HepG2 (cell line): ENCODE measurements at regions not wholly inside any gene's neighbourhood (a gene's known extent, or its start where the extent isn't known, plus 50 kb on each side); places are given as distances from the start of the nearest gene placed in this dataset.

Experiments
- ATAC-seq: fragments of 200-7000 bp; cut with Tn5 transposase; 3 replicates; pipeline ENCODE4 v1.9.1; 2020; ENCODE audit warnings: mild to moderate bottlenecking, moderate library complexity
- BruUV-seq: library from RNA; stranded (reverse); fragments of 400-500 nt; replicated peaks from 2 replicates; lab custom pipeline; 2021; lab: Mats Ljungman, UMichigan
- CTCF ChIA-PET: fragments of 300-600 bp; formaldehyde crosslinking; extraction: SDS; loops from one replicate; lab custom pipeline; 2021; ENCODE audit warnings: low total read pairs, inconsistent platforms, low intra/inter-chr PET ratio; lab: Yijun Ruan, JAX
- POLR2A ChIA-PET: fragments of 350-600 bp; sonication (Branson Sonifier 250); formaldehyde crosslinking; loops from one replicate; lab custom pipeline; 2020; ENCODE audit warnings: antibody characterized with exemption, inconsistent platforms; lab: Yijun Ruan, JAX
- DNase-seq: peaks from one replicate; pipeline ENCODE4 v3.0.0-alpha.2; 2015; ENCODE audit warnings: low spot score
- FAIRE-seq: peaks from 3 replicates; lab custom pipeline; 2011; peaks lifted over from hg19 to GRCh38; lab: Jason Lieb, UNC
- H2AFZ ChIP-seq: one replicate; pipeline ENCODE4 v1.6.1; 2011; ENCODE audit warnings: low read length, inconsistent platforms
- H3K27ac ChIP-seq: fragments of 300-600 bp; 3 replicates; pipeline ENCODE4 v1.8.0; 2011; ENCODE audit warnings: mixed run types, mild to moderate bottlenecking, mixed read lengths, low read length, inconsistent platforms; ENCODE audit not compliant: insufficient read depth; ENCODE audit errors: extremely low read length
- H3K27me3 ChIP-seq, 2 experiments: fragments of 200-600 bp in 1 of 2; 2 replicates in 1 of 2; 3 replicates in 1 of 2; pipeline versions ENCODE4 v1.6.0 to v1.8.0; 2011; ENCODE audit warnings: low read length in 2 of 2, mild to moderate bottlenecking in 2 of 2, moderate library complexity in 2 of 2, inconsistent platforms in 1 of 2; ENCODE audit not compliant: insufficient read depth in 2 of 2, control insufficient read depth in 1 of 2
- H3K36me3 ChIP-seq, 2 experiments: fragments of 200-600 bp in 1 of 2; replicated peaks in 1 of 2; 2 replicates in 1 of 2; 3 replicates in 1 of 2; pipeline versions ENCODE4 v1.5.1 to v1.8.0; 2011; ENCODE audit warnings: low read length in 2 of 2, inconsistent platforms in 1 of 2; ENCODE audit not compliant: insufficient read depth in 2 of 2, control insufficient read depth in 1 of 2
- H3K4me1 ChIP-seq: 2 replicates; pipeline ENCODE4 v1.5.1; 2012; ENCODE audit warnings: low read length, inconsistent platforms; ENCODE audit not compliant: insufficient read depth
- H3K4me2 ChIP-seq: 2 replicates; pipeline ENCODE4 v1.6.0; 2011; ENCODE audit warnings: low read depth, low read length, inconsistent platforms
- H3K4me3 ChIP-seq, 3 experiments: fragments of 200-600 bp in 1 of 3; sonication (generic), shearing (Covaris generic) in 1 of 3; replicated peaks in 1 of 3; 2 replicates each; pipeline ENCODE4 v1.5.1; 2011 to 2016; ENCODE audit warnings: low read length in 3 of 3, inconsistent platforms in 2 of 3, low read depth in 2 of 3, mild to moderate bottlenecking in 2 of 3, control low read depth in 1 of 3, mixed read lengths in 1 of 3; ENCODE audit not compliant: insufficient read depth in 1 of 3
- H3K79me2 ChIP-seq: one replicate; pipeline ENCODE4 v1.6.1; 2011; ENCODE audit warnings: low read length, inconsistent platforms; ENCODE audit not compliant: insufficient read depth
- H3K9ac ChIP-seq: 2 replicates; pipeline ENCODE4 v1.6.0; 2011; ENCODE audit warnings: mild to moderate bottlenecking, low read depth, low read length, inconsistent platforms; ENCODE audit not compliant: insufficient read depth
- H3K9me3 ChIP-seq: 2 replicates; pipeline ENCODE4 v1.5.1; 2012; ENCODE audit warnings: mild to moderate bottlenecking, low read length
- H4K20me1 ChIP-seq: 2 replicates; pipeline ENCODE4 v1.6.0; 2011; ENCODE audit warnings: inconsistent platforms, mild to moderate bottlenecking, low read length, moderate library complexity; ENCODE audit not compliant: insufficient read depth
- MXI1 ChIP-seq: IDR thresholded peaks from 3 replicates; pipeline ENCODE4 v1.6.1; 2012; ENCODE audit warnings: low read depth, low read length, inconsistent platforms, borderline replicate concordance
- ZNF670 ChIP-seq: sonication (generic); formaldehyde crosslinking; IDR thresholded peaks from 2 replicates; pipeline ENCODE4 v1.8.0; 2022; ENCODE audit warnings: mild to moderate bottlenecking, missing genetic modification reagents, borderline replicate concordance
- WGBS: methylation state at CpG from one replicate; pipeline ENCODE4 v1.1.6; 2017; ENCODE audit warnings: low lambda C conversion rate; 5-methylcytosine and 5-hydroxymethylcytosine counted together
- in situ Hi-C: cut with HindIII; loops from 2 replicates; pipeline ENCODE4 v1.10.0; 2017; ENCODE audit warnings: low pct_unique_long_range_greater_than_20kb; ENCODE audit not compliant: extremely low pct_ligation_motif_present
- intact Hi-C: fragments of 100-400 bp; cut with micrococcal nuclease; formaldehyde crosslinking; loops from one replicate; pipeline ENCODE4 v1.10.0; 2022; ENCODE audit not compliant: unreplicated experiment
- TF ChIP-seq, protein P1 (sequence below): fragments of 450-650 bp; IDR thresholded peaks from 2 replicates; pipeline ENCODE4 v1.6.1; 2016
- TF ChIP-seq, protein P2 (sequence below): sonication (generic); formaldehyde crosslinking; IDR thresholded peaks from 2 replicates; pipeline ENCODE4 v1.4.0; 2020; ENCODE audit warnings: missing genetic modification reagents, borderline replicate concordance
- TF ChIP-seq, protein P3 (sequence below): sonication (generic); formaldehyde crosslinking; conservative IDR thresholded peaks from 2 replicates; pipeline ENCODE4 v1.4.0; 2020; ENCODE audit warnings: missing genetic modification reagents

DNA sequence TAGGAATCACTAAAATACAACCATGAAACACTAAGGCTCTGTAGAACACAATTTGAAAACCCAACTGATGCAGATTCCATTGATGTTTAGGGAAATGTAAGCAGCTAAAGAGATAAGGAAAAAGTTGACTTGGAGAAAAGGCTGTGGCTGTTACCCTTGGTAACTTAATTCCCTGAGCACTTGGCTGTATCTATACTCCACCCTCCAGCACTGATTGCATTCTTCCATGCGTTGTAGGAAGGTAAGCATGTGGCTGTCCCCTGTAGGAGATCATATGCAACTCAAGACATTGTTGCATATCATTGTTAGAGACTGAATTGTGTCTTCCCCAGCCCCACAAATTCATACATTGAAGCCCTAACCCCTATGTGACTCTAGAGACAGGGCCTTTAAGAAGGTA, 184.5 kb downstream of the CEMIP2 start:
- CTCF ChIA-PET = no interaction called here
- no peak for TF ChIP-seq MXI1
- TF ChIP-seq, protein P1, sequence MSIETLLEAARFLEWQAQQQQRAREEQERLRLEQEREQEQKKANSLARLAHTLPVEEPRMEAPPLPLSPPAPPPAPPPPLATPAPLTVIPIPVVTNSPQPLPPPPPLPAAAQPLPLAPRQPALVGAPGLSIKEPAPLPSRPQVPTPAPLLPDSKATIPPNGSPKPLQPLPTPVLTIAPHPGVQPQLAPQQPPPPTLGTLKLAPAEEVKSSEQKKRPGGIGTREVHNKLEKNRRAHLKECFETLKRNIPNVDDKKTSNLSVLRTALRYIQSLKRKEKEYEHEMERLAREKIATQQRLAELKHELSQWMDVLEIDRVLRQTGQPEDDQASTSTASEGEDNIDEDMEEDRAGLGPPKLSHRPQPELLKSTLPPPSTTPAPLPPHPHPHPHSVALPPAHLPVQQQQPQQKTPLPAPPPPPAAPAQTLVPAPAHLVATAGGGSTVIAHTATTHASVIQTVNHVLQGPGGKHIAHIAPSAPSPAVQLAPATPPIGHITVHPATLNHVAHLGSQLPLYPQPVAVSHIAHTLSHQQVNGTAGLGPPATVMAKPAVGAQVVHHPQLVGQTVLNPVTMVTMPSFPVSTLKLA = peak; percentile 6; the same call in 1 of the 2 replicates
- TF ChIP-seq, all 625 proteins: peak for 1
- FAIRE-seq = no peak
- intact Hi-C loops = no loop called here
- Histone ChIP-seq H3K27me3 (peaks cover 0 to 8% of the 10 kb centered on the region in 2 experiments; a peak in 1 of 5 replicates), H3K9ac (no peak overlapping the region), H3K4me2 (no peak overlapping the region), H3K4me1 (no peaks in the 10 kb centered on the region), H3K27ac (no peak overlapping the region), H4K20me1 (no peaks in the 10 kb centered on the region), H3K9me3 (no peaks in the 10 kb centered on the region), H3K36me3 (no peaks in the 10 kb centered on the region), H3K4me3 (no peak overlapping the region), H3K79me2 (no peaks in the 10 kb centered on the region), H2AFZ (no peak overlapping the region)
- ATAC-seq = no peak
- in situ Hi-C loops = no loop called here
- no TSS peak for BruUV-seq
- no peak for DNase-seq
- POLR2A ChIA-PET = no interaction called here
- 0% methylated on average over 1 of the region's 1 CpG for WGBS

DNA sequence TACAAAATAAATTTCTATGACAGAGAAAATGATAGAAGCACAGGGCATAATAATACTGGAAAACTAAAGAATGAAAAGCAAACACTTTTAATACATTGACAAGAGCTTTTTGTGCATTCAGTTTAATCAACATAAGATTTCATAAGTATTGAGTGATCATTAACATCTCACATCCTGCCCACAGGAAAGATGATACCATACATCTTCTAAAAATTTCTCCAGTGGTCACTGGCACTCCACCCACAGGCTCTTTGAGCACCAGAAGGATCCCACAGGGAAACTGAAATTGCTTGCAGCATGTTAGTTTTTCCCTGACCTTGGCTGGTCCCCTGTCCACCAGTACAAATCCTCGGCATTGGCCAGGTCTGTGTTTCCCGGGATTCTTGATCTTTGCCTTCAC, 186.0 kb downstream of the CEMIP2 start:
- intact Hi-C loops (no loop called here), in situ Hi-C loops (no loop called here)
- BruUV-seq = no TSS peak
- H2AFZ ChIP-seq = no peak overlapping the region
- H3K27me3 ChIP-seq = peaks cover 0 to 12% of the 10 kb centered on the region in 2 experiments; a peak in 2 of 5 replicates
- no peak overlapping the region for H3K4me2 ChIP-seq
- CTCF ChIA-PET = no interaction called here
- DNase-seq (no peak), ATAC-seq (no peak), FAIRE-seq (no peak)
- no peaks in the 10 kb centered on the region for H4K20me1 ChIP-seq
- no peaks in the 10 kb centered on the region for H3K4me1 ChIP-seq
- no peaks in the 10 kb centered on the region for H3K36me3 ChIP-seq
- H3K27ac ChIP-seq = no peak overlapping the region
- WGBS = 5% methylated on average over 2 of the region's 2 CpGs
- no peaks in the 10 kb centered on the region for H3K79me2 ChIP-seq
- no peak overlapping the region for H3K9ac ChIP-seq
- no peaks in the 10 kb centered on the region for H3K9me3 ChIP-seq
- POLR2A ChIA-PET = no interaction called here
- H3K4me3 ChIP-seq = no peak overlapping the region
- TF ChIP-seq, protein P2, sequence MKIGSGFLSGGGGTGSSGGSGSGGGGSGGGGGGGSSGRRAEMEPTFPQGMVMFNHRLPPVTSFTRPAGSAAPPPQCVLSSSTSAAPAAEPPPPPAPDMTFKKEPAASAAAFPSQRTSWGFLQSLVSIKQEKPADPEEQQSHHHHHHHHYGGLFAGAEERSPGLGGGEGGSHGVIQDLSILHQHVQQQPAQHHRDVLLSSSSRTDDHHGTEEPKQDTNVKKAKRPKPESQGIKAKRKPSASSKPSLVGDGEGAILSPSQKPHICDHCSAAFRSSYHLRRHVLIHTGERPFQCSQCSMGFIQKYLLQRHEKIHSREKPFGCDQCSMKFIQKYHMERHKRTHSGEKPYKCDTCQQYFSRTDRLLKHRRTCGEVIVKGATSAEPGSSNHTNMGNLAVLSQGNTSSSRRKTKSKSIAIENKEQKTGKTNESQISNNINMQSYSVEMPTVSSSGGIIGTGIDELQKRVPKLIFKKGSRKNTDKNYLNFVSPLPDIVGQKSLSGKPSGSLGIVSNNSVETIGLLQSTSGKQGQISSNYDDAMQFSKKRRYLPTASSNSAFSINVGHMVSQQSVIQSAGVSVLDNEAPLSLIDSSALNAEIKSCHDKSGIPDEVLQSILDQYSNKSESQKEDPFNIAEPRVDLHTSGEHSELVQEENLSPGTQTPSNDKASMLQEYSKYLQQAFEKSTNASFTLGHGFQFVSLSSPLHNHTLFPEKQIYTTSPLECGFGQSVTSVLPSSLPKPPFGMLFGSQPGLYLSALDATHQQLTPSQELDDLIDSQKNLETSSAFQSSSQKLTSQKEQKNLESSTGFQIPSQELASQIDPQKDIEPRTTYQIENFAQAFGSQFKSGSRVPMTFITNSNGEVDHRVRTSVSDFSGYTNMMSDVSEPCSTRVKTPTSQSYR (CRISPR knock-in tag) = no peak
- no peak for TF ChIP-seq ZNF670 (CRISPR knock-in tag)
- TF ChIP-seq, protein P3, sequence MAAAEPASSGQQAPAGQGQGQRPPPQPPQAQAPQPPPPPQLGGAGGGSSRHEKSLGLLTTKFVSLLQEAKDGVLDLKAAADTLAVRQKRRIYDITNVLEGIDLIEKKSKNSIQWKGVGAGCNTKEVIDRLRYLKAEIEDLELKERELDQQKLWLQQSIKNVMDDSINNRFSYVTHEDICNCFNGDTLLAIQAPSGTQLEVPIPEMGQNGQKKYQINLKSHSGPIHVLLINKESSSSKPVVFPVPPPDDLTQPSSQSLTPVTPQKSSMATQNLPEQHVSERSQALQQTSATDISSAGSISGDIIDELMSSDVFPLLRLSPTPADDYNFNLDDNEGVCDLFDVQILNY (CRISPR knock-in tag) = no peak
- TF ChIP-seq, all 625 proteins: peak for 0
